GM19468 (cell line): ENCODE measurements at regions not wholly inside any gene's neighbourhood (a gene's known extent, or its start where the extent isn't known, plus 50 kb on each side); places are given as distances from the start of the nearest gene placed in this dataset.
"Not testable (repeated sequence)": the region's sequence is repeated elsewhere in the genome, so short reads cannot be mapped to it uniquely, and the experiment has no call there.

ENCODE experiments used
- ATAC-seq: cut with Tn5 transposase; IDR thresholded peaks from one replicate; pipeline ENCODE4 v1.9.1; 2021; ENCODE audit warnings: mild to moderate bottlenecking, moderate library complexity, moderate number of reproducible peaks; ENCODE audit not compliant: unreplicated experiment; ENCODE audit errors: extremely low read depth

GRCh38 chr6:84635081-84635761, 129.2 kb downstream of the TBX18 start:
- ATAC-seq: no peak

GRCh38 chr6:84633771-84634170, 130.6 kb downstream of the TBX18 start:
- no peak for ATAC-seq

GRCh38 chr6:84626527-84626926, 137.9 kb downstream of the TBX18 start:
- ATAC-seq: not testable (repeated sequence)

GRCh38 chr6:84625506-84625905, 138.9 kb downstream of the TBX18 start:
- no peak for ATAC-seq

- ATAC-seq: no peak
Observed at GRCh38 chr6:84623956-84624680, 140.3 kb downstream of the TBX18 start.

GRCh38 chr6:84618836-84619235, 145.6 kb downstream of the TBX18 start:
- no peak for ATAC-seq

- ATAC-seq: no peak
Observed at GRCh38 chr6:84618046-84618752, 146.2 kb downstream of the TBX18 start.

- ATAC-seq: no peak
Observed at GRCh38 chr6:84615987-84616386, 148.4 kb downstream of the TBX18 start.

GRCh38 chr6:84615113-84615850, 149.1 kb downstream of the TBX18 start:
- ATAC-seq: no peak

GRCh38 chr6:84606860-84607259, 157.5 kb downstream of the TBX18 start:
- ATAC-seq: no peak

- no peak for ATAC-seq
Observed at GRCh38 chr6:84605298-84605697, 159.1 kb downstream of the TBX18 start.

GRCh38 chr6:84601366-84601765, 163.0 kb downstream of the TBX18 start:
- no peak for ATAC-seq

GRCh38 chr6:84599991-84600390, 164.4 kb downstream of the TBX18 start:
- ATAC-seq: no peak

GRCh38 chr6:84597238-84597875, 167.0 kb downstream of the TBX18 start:
- no peak for ATAC-seq

- no peak for ATAC-seq
Observed at GRCh38 chr6:84596488-84596887, 167.9 kb downstream of the TBX18 start.

- ATAC-seq: no peak
Observed at GRCh38 chr6:84588697-84589080, 175.7 kb downstream of the TBX18 start.

- ATAC-seq: not testable (repeated sequence)
Observed at GRCh38 chr6:84587994-84588696, 176.3 kb downstream of the TBX18 start.

GRCh38 chr6:84587202-84587940, 177.0 kb downstream of the TBX18 start:
- not testable (repeated sequence) for ATAC-seq

- ATAC-seq: no peak
Observed at GRCh38 chr6:84583784-84584183, 180.6 kb downstream of the TBX18 start.
